ENCODE measurements at regions not wholly inside any gene's neighbourhood (a gene's known extent, or its start where the extent isn't known, plus 50 kb on each side); places are given as distances from the start of the nearest gene placed in this dataset.

- H3K36me3 Mint-ChIP-seq (ENCODE audit: insufficient read depth, unreplicated experiment): no peaks in the 10 kb centered on the region
- no peaks in the 10 kb centered on the region for H3K9me3 Mint-ChIP-seq (ENCODE audit: unreplicated experiment)
- no peak for DNase-seq
- no peaks in the 10 kb centered on the region for H3K27me3 Mint-ChIP-seq (ENCODE audit: insufficient read depth, unreplicated experiment)
- H3K36me3 ChIP-seq (ENCODE audit: control insufficient read depth, insufficient read depth, low read length): no peaks in the 10 kb centered on the region
- no TSS peak for BruUV-seq (replicated peaks)
- no peak overlapping the region for H3K4me3 ChIP-seq (ENCODE audit: low read depth, low read length)
- intact Hi-C loops (cut with micrococcal nuclease; ENCODE audit: unreplicated experiment): no loop called here
- H3K4me3 Mint-ChIP-seq (ENCODE audit: unreplicated experiment): no peak overlapping the region
- H3K4me1 Mint-ChIP-seq (ENCODE audit: low read depth, unreplicated experiment): no peaks in the 10 kb centered on the region
- no peaks in the 10 kb centered on the region for H3K9me3 ChIP-seq
- ChIA-PET CTCF (no interaction called here), POLR2A (no interaction called here)
- no peaks in the 10 kb centered on the region for H3K27me3 ChIP-seq (replicated peaks; ENCODE audit: control insufficient read depth, insufficient read depth, low read length)
- no peak for TF ChIP-seq CTCF (IDR thresholded peaks at IDR 0.05; ENCODE audit: insufficient read depth in 1 of 2, low read depth in 1 of 2, low read length in 1 of 2, severe bottlenecking in 1 of 2, unreplicated experiment in 1 of 2)
- no peak overlapping the region for H3K27ac Mint-ChIP-seq (ENCODE audit: unreplicated experiment)
- no peaks in the 10 kb centered on the region for H3K4me1 ChIP-seq
These were observed 602.8 kb upstream of the SOX11 start for GRCh38 chr2:5089409-5089808.

DNA sequence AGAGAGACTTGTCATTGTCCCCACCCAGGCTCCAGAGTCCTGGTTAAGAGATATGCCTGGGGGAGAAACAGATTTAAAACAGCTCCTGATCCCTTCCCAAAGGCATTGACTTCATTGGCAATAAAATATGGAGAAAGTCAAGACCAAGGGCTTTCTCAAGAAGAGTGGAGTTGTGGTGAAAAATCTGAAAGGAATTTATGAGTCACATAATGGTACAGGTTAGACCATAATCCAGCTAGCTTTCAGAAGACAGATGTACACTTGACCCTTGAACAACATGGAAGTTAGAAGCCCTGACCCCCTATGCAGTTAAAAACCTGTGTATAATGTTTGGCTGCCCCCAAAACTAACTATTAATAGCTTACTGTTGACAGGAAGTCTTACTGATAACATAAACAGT, 599.1 kb upstream of the SOX11 start:
- Histone ChIP-seq H3K27me3 (replicated peaks; ENCODE audit: control insufficient read depth, insufficient read depth, low read length) (no peaks in the 10 kb centered on the region), H3K36me3 (ENCODE audit: control insufficient read depth, insufficient read depth, low read length) (no peaks in the 10 kb centered on the region), H3K4me1 (no peaks in the 10 kb centered on the region), H3K4me3 (ENCODE audit: low read depth, low read length) (no peak overlapping the region), H3K9me3 (no peaks in the 10 kb centered on the region)
- H3K36me3 Mint-ChIP-seq (ENCODE audit: insufficient read depth, unreplicated experiment): no peaks in the 10 kb centered on the region
- no peaks in the 10 kb centered on the region for H3K4me1 Mint-ChIP-seq (ENCODE audit: low read depth, unreplicated experiment)
- H3K4me3 Mint-ChIP-seq (ENCODE audit: unreplicated experiment): no peak overlapping the region
- CTCF ChIA-PET: interaction anchor here (0.7 kb wide), 1 partner anchor 1708 kb away, joined by 3 read pairs; no protein-coding TSS in a partner anchor
- TF ChIP-seq CTCF (IDR thresholded peaks at IDR 0.05; ENCODE audit: insufficient read depth in 1 of 2, low read depth in 1 of 2, low read length in 1 of 2, severe bottlenecking in 1 of 2, unreplicated experiment in 1 of 2): no peak
- H3K27ac Mint-ChIP-seq (ENCODE audit: unreplicated experiment): no peak overlapping the region
- peaks cover 10% of the 10 kb centered on the region for H3K9me3 Mint-ChIP-seq (ENCODE audit: unreplicated experiment)
- intact Hi-C loops (cut with micrococcal nuclease; ENCODE audit: unreplicated experiment): no loop called here
- POLR2A ChIA-PET: no interaction called here
- H3K27me3 Mint-ChIP-seq (ENCODE audit: insufficient read depth, unreplicated experiment): no peaks in the 10 kb centered on the region
- no TSS peak for BruUV-seq (replicated peaks)
- no peak for DNase-seq

GRCh38 chr2:5093518-5093917, 598.7 kb upstream of the SOX11 start:
- POLR2A ChIA-PET: no interaction called here
- intact Hi-C loops (cut with micrococcal nuclease; ENCODE audit: unreplicated experiment): no loop called here
- no TSS peak for BruUV-seq (replicated peaks)

More at GRCh38 chr2:5093518-5093917, 598.7 kb upstream of the SOX11 start:
- CTCF ChIA-PET: no interaction called here
- no peaks in the 10 kb centered on the region for H3K9me3 ChIP-seq
- H3K36me3 ChIP-seq (ENCODE audit: control insufficient read depth, insufficient read depth, low read length): no peaks in the 10 kb centered on the region
- H3K27me3 Mint-ChIP-seq (ENCODE audit: insufficient read depth, unreplicated experiment): no peaks in the 10 kb centered on the region
- TF ChIP-seq CTCF (IDR thresholded peaks at IDR 0.05; ENCODE audit: insufficient read depth in 1 of 2, low read depth in 1 of 2, low read length in 1 of 2, severe bottlenecking in 1 of 2, unreplicated experiment in 1 of 2): no peak
- no peaks in the 10 kb centered on the region for H3K27me3 ChIP-seq (replicated peaks; ENCODE audit: control insufficient read depth, insufficient read depth, low read length)
- H3K4me3 Mint-ChIP-seq (ENCODE audit: unreplicated experiment): no peak overlapping the region
- H3K36me3 Mint-ChIP-seq (ENCODE audit: insufficient read depth, unreplicated experiment): no peaks in the 10 kb centered on the region
- H3K4me3 ChIP-seq (ENCODE audit: low read depth, low read length): no peak overlapping the region
- H3K27ac Mint-ChIP-seq (ENCODE audit: unreplicated experiment): no peak overlapping the region
- no peak for DNase-seq
- no peaks in the 10 kb centered on the region for H3K4me1 Mint-ChIP-seq (ENCODE audit: low read depth, unreplicated experiment)
- no peaks in the 10 kb centered on the region for H3K4me1 ChIP-seq
- H3K9me3 Mint-ChIP-seq (ENCODE audit: unreplicated experiment): peaks cover 10% of the 10 kb centered on the region

Data from Caco-2 (cell line).